ENCODE measurements at regions not wholly inside any gene's neighbourhood (a gene's known extent, or its start where the extent isn't known, plus 50 kb on each side); places are given as distances from the start of the nearest gene placed in this dataset.
"Not testable (repeated sequence)": the region's sequence is repeated elsewhere in the genome, so short reads cannot be mapped to it uniquely, and the experiment has no call there.

- DNase-seq, result no peak
Measured at GRCh38 chr9:85199866-85200495, 530.5 kb downstream of the NTRK2 start.

- DNase-seq, result no peak
Measured at GRCh38 chr9:85192750-85193149, 523.2 kb downstream of the NTRK2 start.

GRCh38 chr9:85186218-85186585, 516.7 kb downstream of the NTRK2 start:
- no peak for DNase-seq

- DNase-seq, result no peak
Measured at GRCh38 chr9:85185486-85186217, 516.1 kb downstream of the NTRK2 start.

GRCh38 chr9:85182383-85182782, 512.9 kb downstream of the NTRK2 start:
- DNase-seq, result no peak

- no peak for DNase-seq
Measured at GRCh38 chr9:85178474-85178873, 508.9 kb downstream of the NTRK2 start.

- DNase-seq, result no peak
Measured at GRCh38 chr9:85173967-85174366, 504.4 kb downstream of the NTRK2 start.

- no peak for DNase-seq
Measured at GRCh38 chr9:85172001-85172978, 502.8 kb downstream of the NTRK2 start.

GRCh38 chr9:85171163-85171562, 501.6 kb downstream of the NTRK2 start:
- no peak for DNase-seq

GRCh38 chr9:85168412-85168811, 498.9 kb downstream of the NTRK2 start:
- no peak for DNase-seq

- DNase-seq, result no peak
Measured at GRCh38 chr9:85167146-85167545, 497.6 kb downstream of the NTRK2 start.

GRCh38 chr9:85163825-85164224, 494.3 kb downstream of the NTRK2 start:
- DNase-seq, result no peak

GRCh38 chr9:85163415-85163814, 493.9 kb downstream of the NTRK2 start:
- no peak for DNase-seq

- DNase-seq, result no peak
Measured at GRCh38 chr9:85162822-85163221, 493.3 kb downstream of the NTRK2 start.

GRCh38 chr9:85160944-85161343, 491.4 kb downstream of the NTRK2 start:
- DNase-seq, result not testable (repeated sequence)

GRCh38 chr9:85158512-85158911, 489.0 kb downstream of the NTRK2 start:
- no peak for DNase-seq

- DNase-seq, result no peak
Measured at GRCh38 chr9:85157772-85158171, 488.2 kb downstream of the NTRK2 start.

GRCh38 chr9:85156652-85157051, 487.1 kb downstream of the NTRK2 start:
- DNase-seq, result no peak

GRCh38 chr9:85155352-85155751, 485.8 kb downstream of the NTRK2 start:
- DNase-seq, result no peak

- DNase-seq, result no peak
Measured at GRCh38 chr9:85151741-85152140, 482.2 kb downstream of the NTRK2 start.

GRCh38 chr9:85151162-85151561, 481.6 kb downstream of the NTRK2 start:
- DNase-seq, result no peak

GRCh38 chr9:85147046-85147640, 477.6 kb downstream of the NTRK2 start:
- DNase-seq, result no peak

- no peak for DNase-seq
Measured at GRCh38 chr9:85142968-85143367, 473.4 kb downstream of the NTRK2 start.

Data from CD4-positive, alpha-beta T cell treated with Interleukin-12 subunit alpha and Interleukin-12 subunit beta, for 1 hour (primary cell).